B cell (primary cell): ENCODE measurements at regions not wholly inside any gene's neighbourhood (a gene's known extent, or its start where the extent isn't known, plus 50 kb on each side); places are given as distances from the start of the nearest gene placed in this dataset.

Experiments
- ATAC-seq: fragments of 200-7000 bp; cut with Tn5 transposase; one replicate; pipeline ENCODE4 v1.10.0; 2021; ENCODE audit warnings: low read depth, mild to moderate bottlenecking, moderate number of reproducible peaks, moderate library complexity
- CTCF ChIA-PET: fragments of 350-600 bp; sonication (Branson Sonifier 250); formaldehyde crosslinking; loops from one replicate; lab custom pipeline; 2021; ENCODE audit warnings: antibody characterized with exemption, inconsistent platforms; lab: Charles Lee
- POLR2A ChIA-PET: fragments of 350-600 bp; sonication (Branson Sonifier 250); formaldehyde crosslinking; loops from one replicate; lab custom pipeline; 2021; ENCODE audit warnings: antibody characterized with exemption; lab: Charles Lee
- DNase-seq: peaks from one replicate; pipeline ENCODE4 v3.0.0; 2013
- H2AFZ ChIP-seq: 2 replicates; pipeline ENCODE4 v1.6.1; 2012; ENCODE audit warnings: mild to moderate bottlenecking, low read depth, low read length; ENCODE audit not compliant: insufficient read depth, poor library complexity, severe bottlenecking
- H3K27ac ChIP-seq, 2 donors: 1 replicate in 1 of 2; 2 replicates in 1 of 2; pipeline ENCODE4 v1.5.1; 2012 to 2013; ENCODE audit warnings: low read length in 2 of 2, mild to moderate bottlenecking in 2 of 2, moderate library complexity in 1 of 2
- H3K27me3 ChIP-seq, 4 experiments: fragments of 200-600 bp in 1 of 4; sonication (generic) in 1 of 4; replicated peaks in 1 of 4; 1 replicate in 2 of 4; 2 replicates in 2 of 4; pipeline versions ENCODE4 v1.6.1 to v1.7.0; 2013 to 2016; ENCODE audit warnings: low read length in 3 of 4, mild to moderate bottlenecking in 2 of 4, mixed read lengths in 1 of 4, moderate library complexity in 1 of 4; ENCODE audit not compliant: insufficient read depth in 4 of 4, control insufficient read depth in 3 of 4; ENCODE audit errors: control extremely low read depth in 1 of 4
- H3K36me3 ChIP-seq, 2 experiments: replicated peaks in 1 of 2; 1 replicate in 1 of 2; 2 replicates in 1 of 2; pipeline versions ENCODE4 v1.6.1 to v1.7.1; 2013; ENCODE audit warnings: low read length in 1 of 2; ENCODE audit not compliant: insufficient read depth in 2 of 2, control insufficient read depth in 1 of 2; ENCODE audit errors: control extremely low read depth in 1 of 2, extremely low read depth in 1 of 2
- H3K4me1 ChIP-seq, 2 donors: fragments of 200-600 bp in 1 of 2; sonication (generic) in 1 of 2; 1 replicate in 1 of 2; 2 replicates in 1 of 2; pipeline versions ENCODE4 v1.5.1 to v1.6.1; 2013 to 2017; ENCODE audit warnings: low read length in 2 of 2; ENCODE audit not compliant: control insufficient read depth in 2 of 2, insufficient read depth in 2 of 2
- H3K4me2 ChIP-seq: replicated peaks from 2 replicates; pipeline ENCODE3; 2012; ENCODE audit warnings: mild to moderate bottlenecking, low read depth, low read length; ENCODE audit not compliant: poor library complexity, severe bottlenecking
- H3K4me3 ChIP-seq, 5 experiments: fragments of 200-600 bp in 1 of 5; sonication (generic) in 1 of 5; 1 replicate in 3 of 5; 2 replicates in 2 of 5; pipeline versions ENCODE4 v1.5.1 to v1.7.0; 2011 to 2016; ENCODE audit warnings: low read length in 4 of 5, mild to moderate bottlenecking in 4 of 5, low read depth in 2 of 5, control low read depth in 1 of 5, moderate library complexity in 1 of 5; ENCODE audit not compliant: insufficient read depth in 1 of 5; ENCODE audit errors: control extremely low read depth in 1 of 5, extremely low read depth in 1 of 5
- H3K79me2 ChIP-seq: fragments of 200-600 bp; sonication (generic); one replicate; pipeline ENCODE4 v1.6.0; 2016; ENCODE audit warnings: low read length; ENCODE audit not compliant: control insufficient read depth, insufficient read depth
- H3K9ac ChIP-seq: fragments of 200-600 bp; sonication (generic); 2 replicates; pipeline ENCODE4 v1.6.1; 2017; ENCODE audit warnings: mild to moderate bottlenecking, low read length, moderate library complexity
- H3K9me3 ChIP-seq, 3 donors: one replicate each; pipeline versions ENCODE4 v1.6.1 to v1.7.1; 2013; ENCODE audit warnings: low read length in 2 of 3; ENCODE audit not compliant: control insufficient read depth in 2 of 3, insufficient read depth in 1 of 3; ENCODE audit errors: control extremely low read depth in 1 of 3
- H4K20me1 ChIP-seq: 2 replicates; pipeline ENCODE4 v1.6.0; 2012; ENCODE audit warnings: mild to moderate bottlenecking, low read length; ENCODE audit not compliant: insufficient read depth, control insufficient read depth, poor library complexity, severe bottlenecking
- H3K27ac Mint-ChIP-seq: one replicate; pipeline ENCODE4 v1.8.0; 2021; ENCODE audit warnings: mixed read lengths
- H3K27me3 Mint-ChIP-seq: one replicate; pipeline ENCODE4 v1.8.0; 2021; ENCODE audit warnings: mixed read lengths
- H3K4me1 Mint-ChIP-seq: one replicate; pipeline ENCODE4 v1.8.0; 2021; ENCODE audit warnings: mixed read lengths
- H3K4me3 Mint-ChIP-seq: one replicate; pipeline ENCODE4 v1.8.0; 2021; ENCODE audit warnings: mixed read lengths
- H3K9me3 Mint-ChIP-seq: one replicate; pipeline ENCODE4 v1.8.0; 2022; ENCODE audit warnings: mixed read lengths; ENCODE audit not compliant: insufficient read depth
- CTCF ChIP-seq: fragments of 200-600 bp; IDR thresholded peaks from one replicate; pipeline ENCODE4 v1.8.0; 2022; ENCODE audit warnings: antibody characterized with exemption, mild to moderate bottlenecking
- EZH2 ChIP-seq: IDR thresholded peaks from 2 replicates; pipeline ENCODE4 v1.6.1; 2012; ENCODE audit warnings: borderline replicate concordance, low read depth, mild to moderate bottlenecking, moderate library complexity, low read length; ENCODE audit not compliant: insufficient read depth, poor library complexity, severe bottlenecking
- WGBS: methylation state at CpG from one replicate; pipeline ENCODE4 v1.1.5; 2013; ENCODE audit warnings: missing lambda C conversion rate; ENCODE audit not compliant: insufficient coverage; 5-methylcytosine and 5-hydroxymethylcytosine counted together
- intact Hi-C: fragments of 100-400 bp; cut with micrococcal nuclease; formaldehyde crosslinking; loops from one replicate; pipeline ENCODE4 v1.10.0; 2022

GRCh38 chr6:81998432-81998831 lies 246.0 kb upstream of the TENT5A start:
- H2AFZ ChIP-seq, result no peak overlapping the region
- H3K9me3 ChIP-seq, result no peaks in the 10 kb centered on the region
- DNase-seq, result no peak
- Mint-ChIP-seq H3K4me3 (no peak overlapping the region), H3K27ac (no peak overlapping the region), H3K4me1 (no peaks in the 10 kb centered on the region), H3K27me3 (no peaks in the 10 kb centered on the region), H3K9me3 (no peaks in the 10 kb centered on the region)
- intact Hi-C loops, result no loop called here
- H3K79me2 ChIP-seq, result no peaks in the 10 kb centered on the region
- H3K4me1 ChIP-seq, result no peaks in the 10 kb centered on the region
- no CpG with 5 or more reads among the region's 1 CpG for WGBS
- ChIA-PET POLR2A (no interaction called here), CTCF (no interaction called here)
- no peaks in the 10 kb centered on the region for H4K20me1 ChIP-seq
- no peak overlapping the region for H3K27ac ChIP-seq
- H3K27me3 ChIP-seq, result no peaks in the 10 kb centered on the region
- H3K36me3 ChIP-seq, result no peaks in the 10 kb centered on the region
- no peak overlapping the region for H3K4me3 ChIP-seq
- TF ChIP-seq CTCF (no peak), EZH2 (no peak)
- no peak for ATAC-seq
- H3K4me2 ChIP-seq, result no peak overlapping the region
- H3K9ac ChIP-seq, result no peak overlapping the region

- H3K27me3 Mint-ChIP-seq, result no peaks in the 10 kb centered on the region
- H3K27me3 ChIP-seq, result no peaks in the 10 kb centered on the region
- ATAC-seq, result no peak
- H3K9me3 ChIP-seq, result no peaks in the 10 kb centered on the region
- no peak overlapping the region for H3K9ac ChIP-seq
- no peaks in the 10 kb centered on the region for H3K9me3 Mint-ChIP-seq
- TF ChIP-seq EZH2 (no peak), CTCF (no peak)
- no peaks in the 10 kb centered on the region for H4K20me1 ChIP-seq
- no peak overlapping the region for H2AFZ ChIP-seq
- no peak overlapping the region for H3K4me2 ChIP-seq
- no peaks in the 10 kb centered on the region for H3K4me1 ChIP-seq
- H3K4me1 Mint-ChIP-seq, result no peaks in the 10 kb centered on the region
- ChIA-PET CTCF (no interaction called here), POLR2A (no interaction called here)
- intact Hi-C loops, result no loop called here
- no peak overlapping the region for H3K4me3 ChIP-seq
- no peak overlapping the region for H3K27ac Mint-ChIP-seq
- no CpG with 5 or more reads among the region's 4 CpGs for WGBS
- no peak for DNase-seq
- no peak overlapping the region for H3K4me3 Mint-ChIP-seq
- H3K27ac ChIP-seq, result no peak overlapping the region
- no peaks in the 10 kb centered on the region for H3K36me3 ChIP-seq
- no peaks in the 10 kb centered on the region for H3K79me2 ChIP-seq
Measured at GRCh38 chr6:81997090-81997926, 244.8 kb upstream of the TENT5A start.
